HG02678 (cell line): ENCODE measurements at regions not wholly inside any gene's neighbourhood (a gene's known extent, or its start where the extent isn't known, plus 50 kb on each side); places are given as distances from the start of the nearest gene placed in this dataset.
A peak's percentile ranks its signal among the peaks of the same experiment; 100 is the strongest.
"Not testable (repeated sequence)": the region's sequence is repeated elsewhere in the genome, so short reads cannot be mapped to it uniquely, and the experiment has no call there.

Experiments
- ATAC-seq: cut with Tn5 transposase; IDR thresholded peaks from one replicate; pipeline ENCODE4 v1.9.1; 2021; ENCODE audit warnings: mild to moderate bottlenecking, moderate library complexity; ENCODE audit not compliant: unreplicated experiment

DNA sequence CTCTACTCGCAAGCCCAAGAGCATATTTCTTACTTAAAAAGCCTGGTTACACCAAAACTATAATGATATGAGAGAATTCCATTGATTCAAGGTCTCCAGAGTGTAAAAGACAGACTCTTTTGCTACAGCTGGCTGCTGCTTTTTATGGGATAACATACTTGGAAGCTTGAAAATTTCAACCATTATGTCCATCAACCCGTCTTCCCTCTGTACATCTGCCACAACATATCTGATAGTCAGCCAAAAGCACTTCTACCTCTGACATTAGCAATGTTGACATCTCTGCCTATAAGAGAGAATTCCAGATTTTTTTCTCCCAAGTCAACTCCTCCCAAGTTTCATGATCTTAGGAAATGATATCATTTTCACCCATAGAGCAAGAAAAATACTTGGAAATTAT lies 54.4 kb upstream of the IQCM start:
- no peak for ATAC-seq

DNA sequence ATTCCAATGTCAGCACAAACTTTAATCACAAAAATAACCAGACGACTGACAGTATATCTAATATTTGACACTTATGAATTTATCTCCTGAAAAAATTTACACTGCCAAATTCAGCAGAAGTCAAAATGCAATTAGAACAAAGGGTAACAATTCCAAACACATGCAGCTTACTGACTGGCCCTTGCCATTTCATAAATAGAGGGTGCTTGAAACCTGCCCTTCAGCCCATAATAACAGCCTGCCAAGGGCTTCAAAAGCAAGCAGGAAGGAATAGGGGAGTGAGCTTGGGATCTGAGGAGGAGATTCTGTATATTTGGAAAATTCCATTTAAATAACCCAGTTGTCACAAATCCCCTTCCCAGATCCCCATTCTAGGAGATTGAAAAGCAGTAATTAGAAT lies 66.1 kb upstream of the IQCM start:
- no peak for ATAC-seq

DNA sequence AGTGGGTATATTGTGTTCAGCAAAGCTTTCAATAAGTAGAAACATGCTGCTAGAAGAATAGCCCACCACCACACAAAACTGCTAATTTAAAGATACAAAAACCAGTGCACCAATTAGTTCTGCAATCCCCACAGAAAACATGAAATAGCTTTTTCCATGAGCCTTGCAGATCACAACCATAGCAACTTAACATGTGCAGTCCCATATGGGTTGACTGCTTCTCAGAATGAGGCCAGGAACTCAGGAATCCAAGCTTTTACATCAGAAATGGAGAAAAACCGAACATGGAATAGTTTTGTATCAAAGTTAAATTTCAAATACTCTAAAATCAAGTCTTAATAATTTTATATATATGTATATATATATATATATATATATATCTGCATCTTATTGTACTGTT lies 66.6 kb upstream of the IQCM start:
- no peak for ATAC-seq

DNA sequence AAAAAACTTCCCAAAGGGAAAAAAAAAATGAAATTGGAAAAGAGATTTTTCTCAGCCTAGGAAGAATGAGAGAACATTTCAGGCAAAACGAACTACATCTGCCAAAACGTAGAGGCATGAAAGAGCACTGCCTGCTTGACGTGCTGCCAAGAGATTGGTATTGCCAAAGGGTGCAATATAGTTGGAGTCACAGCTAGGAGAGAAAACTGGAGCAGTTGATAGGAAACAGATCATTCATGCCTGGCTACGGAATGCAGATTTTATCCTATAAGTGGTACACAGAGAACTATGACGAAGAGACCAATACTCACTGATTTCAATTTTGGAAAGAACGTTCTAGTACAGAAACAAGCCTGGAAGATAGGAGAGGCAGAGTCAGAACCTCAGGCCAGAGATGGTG lies 68.4 kb upstream of the IQCM start:
- no peak for ATAC-seq

GRCh38 chr4:149884529-149885181 lies 69.0 kb upstream of the IQCM start:
- ATAC-seq = no peak

- no peak for ATAC-seq
Observed at GRCh38 chr4:149885896-149886295, 70.3 kb upstream of the IQCM start.

- no peak for ATAC-seq
Observed at GRCh38 chr4:149886786-149887490, 71.3 kb upstream of the IQCM start.

GRCh38 chr4:149889991-149890390 lies 74.3 kb upstream of the IQCM start:
- ATAC-seq = no peak

- ATAC-seq = no peak
Observed at GRCh38 chr4:149890531-149890930, 74.9 kb upstream of the IQCM start.

GRCh38 chr4:149891426-149891825 lies 75.8 kb upstream of the IQCM start:
- no peak for ATAC-seq

DNA sequence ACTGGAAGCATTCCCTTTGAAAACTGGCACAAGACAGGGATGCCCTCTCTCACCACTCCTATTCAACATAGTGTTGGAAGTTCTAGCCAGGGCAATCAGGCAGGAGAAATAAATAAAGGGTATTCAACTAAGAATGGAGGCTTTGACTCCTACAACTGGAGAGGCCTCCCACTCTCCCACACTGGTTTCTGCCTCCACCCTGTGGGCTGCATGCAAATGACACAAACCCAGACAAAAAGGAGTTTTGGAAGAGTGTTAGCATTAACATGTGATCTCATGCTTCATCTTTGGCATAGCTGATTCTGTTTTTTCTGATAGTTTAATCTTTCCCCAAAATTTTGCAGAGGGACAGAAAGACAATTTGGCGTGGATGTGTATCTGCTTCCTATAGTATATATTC lies 80.8 kb upstream of the IQCM start:
- ATAC-seq = no peak

DNA sequence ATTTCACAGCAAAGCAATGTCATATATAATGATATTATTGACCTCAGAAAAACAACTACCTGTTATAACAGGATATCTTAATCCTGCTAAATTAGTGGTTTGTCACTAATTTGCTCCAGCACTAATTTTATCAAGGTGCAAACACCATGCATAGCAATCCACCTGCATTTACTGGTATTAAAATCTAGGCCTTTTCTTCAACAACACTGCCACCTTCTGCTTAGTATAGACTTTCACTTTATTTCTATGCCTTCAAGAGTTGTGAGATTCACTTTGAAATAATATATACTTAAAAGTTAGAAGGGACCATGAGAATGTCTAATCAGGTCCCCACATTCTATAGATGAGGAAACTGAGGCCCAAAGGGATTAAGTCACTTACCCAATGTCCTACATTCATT lies 82.1 kb upstream of the IQCM start:
- ATAC-seq = no peak

- ATAC-seq = no peak
Observed at GRCh38 chr4:149901128-149901527, 85.5 kb upstream of the IQCM start.

- no peak for ATAC-seq
Observed at GRCh38 chr4:149902242-149902641, 86.6 kb upstream of the IQCM start.

GRCh38 chr4:149910177-149910576 lies 94.5 kb upstream of the IQCM start:
- ATAC-seq = no peak

DNA sequence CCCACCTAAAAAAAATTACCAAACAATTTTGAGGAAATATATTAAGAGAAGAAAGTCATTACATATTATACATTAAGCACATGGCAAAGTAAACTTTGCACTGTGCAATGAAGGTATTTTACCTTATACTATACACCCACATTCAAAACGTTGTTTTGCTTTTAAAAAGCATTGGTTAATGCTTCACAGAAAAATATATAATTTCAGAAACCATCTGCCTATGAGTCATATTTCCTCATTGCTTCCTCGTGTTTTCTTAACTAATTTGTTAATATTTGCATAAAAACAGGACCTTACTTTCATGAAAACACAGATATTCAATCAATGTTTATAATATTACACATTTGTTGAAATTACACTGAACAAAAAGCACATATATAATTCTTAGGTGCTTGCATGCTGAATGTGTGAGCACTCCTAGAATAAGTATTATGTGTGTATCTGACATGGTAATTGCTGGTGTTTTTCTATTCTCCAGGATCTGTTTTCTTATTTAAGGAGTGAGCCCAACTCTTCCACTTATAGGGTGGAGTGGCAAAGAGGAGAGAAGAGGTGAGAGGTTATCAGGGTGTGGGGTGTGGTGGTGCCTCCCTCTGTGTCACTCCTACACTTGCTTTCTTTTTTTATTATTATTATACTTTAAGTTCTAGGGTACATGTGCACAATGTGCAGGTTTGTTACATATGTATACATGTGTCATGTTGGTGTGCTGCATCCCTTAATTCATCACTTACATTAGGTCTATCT lies 95.1 kb upstream of the IQCM start:
- no peak for ATAC-seq

DNA sequence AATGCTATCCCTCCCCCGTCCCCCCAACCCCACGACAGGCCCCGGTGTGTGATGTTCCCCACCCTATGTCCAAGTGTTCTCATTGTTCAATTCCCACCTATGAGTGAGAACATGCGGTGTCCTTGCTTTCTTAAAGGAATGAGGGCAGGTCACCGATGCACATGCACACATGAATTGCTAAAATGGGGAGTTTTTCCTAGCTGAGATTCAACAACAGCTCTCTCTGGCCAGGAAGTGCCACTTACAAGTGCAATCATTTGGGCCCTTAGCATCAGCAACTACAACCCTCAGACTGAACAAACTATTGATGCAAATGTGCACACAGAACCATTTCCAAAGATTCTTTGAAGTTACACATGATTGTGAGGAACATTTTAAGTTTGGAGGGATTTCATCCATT lies 95.7 kb upstream of the IQCM start:
- no peak for ATAC-seq

GRCh38 chr4:149912000-149912399 lies 96.4 kb upstream of the IQCM start:
- ATAC-seq = no peak

DNA sequence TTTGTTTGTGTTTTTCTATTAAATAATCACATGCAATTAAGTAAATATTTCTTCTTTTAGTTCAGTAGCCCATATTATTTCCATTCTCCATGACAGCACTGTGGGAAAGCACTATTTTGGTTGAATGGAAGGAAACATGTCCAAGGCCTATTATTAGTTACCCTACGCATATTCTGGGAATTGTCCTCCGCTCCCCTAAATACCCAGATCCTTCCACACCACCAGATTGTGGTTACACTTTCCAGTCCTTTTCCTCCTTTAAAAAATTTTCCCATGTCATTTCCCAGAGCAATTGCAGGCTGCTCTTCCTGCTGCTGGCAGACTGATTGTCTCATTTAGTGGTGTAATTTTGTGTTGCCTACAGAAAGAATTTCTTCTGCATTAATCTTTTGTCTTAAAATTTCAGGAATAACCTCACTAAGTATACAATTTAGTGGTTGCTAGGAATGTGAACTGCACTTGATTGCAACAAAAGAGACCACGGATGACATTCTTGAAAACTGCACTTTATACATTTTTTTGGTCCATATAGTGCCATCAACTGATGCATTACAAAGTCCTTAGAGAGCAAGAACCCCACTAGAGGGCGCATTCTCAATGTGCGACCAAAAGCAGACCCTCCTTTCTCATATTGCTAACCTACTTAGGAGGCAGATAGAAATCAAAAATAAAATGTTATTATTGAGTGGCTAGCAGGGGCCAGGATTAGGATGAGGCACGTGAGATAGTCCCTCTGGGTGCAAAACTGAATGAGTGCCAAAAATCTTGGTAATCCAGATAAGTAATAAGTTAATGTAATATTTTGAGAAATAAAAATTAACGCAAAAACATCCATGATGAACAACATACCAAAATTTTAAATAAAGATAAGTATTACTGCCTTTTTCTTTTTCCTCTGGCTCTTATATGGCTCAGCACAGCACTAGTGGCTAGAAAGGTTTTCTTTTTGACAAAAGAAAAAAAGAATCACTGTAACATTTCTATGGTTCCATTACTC lies 98.8 kb upstream of the IQCM start:
- peak; percentile 87 for ATAC-seq

DNA sequence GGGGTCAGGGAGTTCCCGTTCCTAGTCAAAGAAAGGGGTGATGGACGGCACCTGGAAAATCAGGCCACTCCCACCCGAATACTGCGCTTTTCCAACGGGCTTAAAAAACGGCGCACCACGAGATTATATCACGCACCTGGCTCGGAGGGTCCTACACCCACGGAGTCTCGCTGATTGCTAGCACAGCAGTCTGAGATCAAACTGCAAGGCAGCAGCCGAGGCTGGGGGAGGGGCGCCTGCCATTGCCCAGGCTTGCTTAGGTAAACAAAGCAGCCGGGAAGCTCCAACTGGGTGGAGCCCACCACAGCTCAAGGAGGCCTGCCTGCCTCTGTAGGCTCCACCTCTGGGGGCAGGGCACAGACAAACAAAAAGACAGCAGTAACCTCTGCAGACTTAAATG lies 100.1 kb upstream of the IQCM start:
- ATAC-seq = not testable (repeated sequence)

GRCh38 chr4:149923736-149924135 lies 108.1 kb upstream of the IQCM start:
- ATAC-seq = no peak
